ENCODE measurements at regions not wholly inside any gene's neighbourhood (a gene's known extent, or its start where the extent isn't known, plus 50 kb on each side); places are given as distances from the start of the nearest gene placed in this dataset.

DNA sequence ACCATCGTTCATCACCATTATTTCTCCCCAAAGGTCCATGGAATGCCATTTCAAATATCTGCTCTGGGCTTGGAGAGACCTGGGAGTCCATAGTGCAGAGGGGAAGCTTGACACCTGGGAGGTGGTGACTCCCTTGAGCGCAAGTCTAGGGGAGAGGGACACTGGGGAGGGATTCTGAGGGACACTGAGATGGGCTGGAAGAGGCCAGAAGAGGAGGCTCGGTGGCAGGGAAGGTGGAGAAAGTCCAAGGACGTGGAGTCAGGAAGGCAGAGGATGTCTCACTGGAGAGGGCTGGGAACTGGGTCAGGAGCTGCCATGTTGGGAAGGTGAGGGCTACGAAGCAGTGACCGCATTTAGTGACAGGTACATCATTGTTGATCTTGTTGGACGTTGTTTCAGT is 160.3 kb upstream of the MVB12B start:
- TF ChIP-seq, protein P1, sequence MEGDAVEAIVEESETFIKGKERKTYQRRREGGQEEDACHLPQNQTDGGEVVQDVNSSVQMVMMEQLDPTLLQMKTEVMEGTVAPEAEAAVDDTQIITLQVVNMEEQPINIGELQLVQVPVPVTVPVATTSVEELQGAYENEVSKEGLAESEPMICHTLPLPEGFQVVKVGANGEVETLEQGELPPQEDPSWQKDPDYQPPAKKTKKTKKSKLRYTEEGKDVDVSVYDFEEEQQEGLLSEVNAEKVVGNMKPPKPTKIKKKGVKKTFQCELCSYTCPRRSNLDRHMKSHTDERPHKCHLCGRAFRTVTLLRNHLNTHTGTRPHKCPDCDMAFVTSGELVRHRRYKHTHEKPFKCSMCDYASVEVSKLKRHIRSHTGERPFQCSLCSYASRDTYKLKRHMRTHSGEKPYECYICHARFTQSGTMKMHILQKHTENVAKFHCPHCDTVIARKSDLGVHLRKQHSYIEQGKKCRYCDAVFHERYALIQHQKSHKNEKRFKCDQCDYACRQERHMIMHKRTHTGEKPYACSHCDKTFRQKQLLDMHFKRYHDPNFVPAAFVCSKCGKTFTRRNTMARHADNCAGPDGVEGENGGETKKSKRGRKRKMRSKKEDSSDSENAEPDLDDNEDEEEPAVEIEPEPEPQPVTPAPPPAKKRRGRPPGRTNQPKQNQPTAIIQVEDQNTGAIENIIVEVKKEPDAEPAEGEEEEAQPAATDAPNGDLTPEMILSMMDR (conservative IDR thresholded peaks at IDR 0.05; ENCODE audit: low read depth in 2 of 2) = no peak
- TF ChIP-seq POLR2AphosphoS5 (IDR thresholded peaks at IDR 0.05; ENCODE audit: low read depth) (no peak), EZH2phosphoT487 (IDR thresholded peaks at IDR 0.05; ENCODE audit: unreplicated experiment) (no peak), CREB1 (CRISPR knock-in tag; IDR thresholded peaks at IDR 0.05; ENCODE audit: low read depth) (no peak), NANOG (IDR thresholded peaks at IDR 0.05; ENCODE audit: borderline replicate concordance) (no peak), JUNB (IDR thresholded peaks at IDR 0.05; ENCODE audit: unreplicated experiment) (no peak)

All from GM23338 (cell line).